OCI-LY1 (cell line): ENCODE measurements at regions not wholly inside any gene's neighbourhood (a gene's known extent, or its start where the extent isn't known, plus 50 kb on each side); places are given as distances from the start of the nearest gene placed in this dataset.

Source experiments
- H2AFZ ChIP-seq: fragments of 200-600 bp; sonication (generic), shearing (Covaris generic); 2 replicates; pipeline ENCODE4 v1.6.0; 2014; ENCODE audit warnings: antibody characterized with exemption, mild to moderate bottlenecking, low read length
- H3F3A ChIP-seq: fragments of 200-600 bp; sonication (generic), shearing (Covaris generic); 2 replicates; pipeline ENCODE4 v1.6.0; 2014; ENCODE audit warnings: mild to moderate bottlenecking, antibody characterized with exemption, low read length, moderate library complexity; ENCODE audit not compliant: insufficient read depth
- H3K27ac ChIP-seq: fragments of 200-600 bp; sonication (generic); 2 replicates; pipeline ENCODE4 v1.5.1; 2014; ENCODE audit warnings: low read length, mixed run types, mild to moderate bottlenecking, low read depth; ENCODE audit not compliant: poor library complexity, severe bottlenecking
- H3K27me3 ChIP-seq: fragments of 200-600 bp; sonication (generic); 2 replicates; pipeline ENCODE4 v1.6.0; 2014; ENCODE audit warnings: antibody characterized with exemption, mild to moderate bottlenecking, low read length, moderate library complexity; ENCODE audit not compliant: insufficient read depth
- H3K36me3 ChIP-seq: fragments of 200-600 bp; sonication (generic); 2 replicates; pipeline ENCODE4 v1.6.1; 2014; ENCODE audit warnings: mild to moderate bottlenecking, antibody characterized with exemption, low read length, moderate library complexity, mixed read lengths; ENCODE audit not compliant: insufficient read depth
- H3K4me1 ChIP-seq: fragments of 200-600 bp; sonication (generic); 2 replicates; pipeline ENCODE4 v1.5.1; 2014; ENCODE audit warnings: mild to moderate bottlenecking, low read length, moderate library complexity; ENCODE audit not compliant: insufficient read depth, severe bottlenecking
- H3K4me2 ChIP-seq: fragments of 200-600 bp; sonication (generic), shearing (Covaris generic); 2 replicates; pipeline ENCODE4 v1.6.1; 2014; ENCODE audit warnings: low read length
- H3K4me3 ChIP-seq: fragments of 200-600 bp; sonication (generic); 2 replicates; pipeline ENCODE4 v1.5.1; 2014; ENCODE audit warnings: low read length, low read depth, mild to moderate bottlenecking, mixed read lengths; ENCODE audit not compliant: poor library complexity, severe bottlenecking
- H3K79me2 ChIP-seq: fragments of 200-600 bp; shearing (Covaris generic); 2 replicates; pipeline ENCODE4 v1.6.1; 2016; ENCODE audit warnings: mixed run types, low read length, mixed read lengths; ENCODE audit not compliant: insufficient read depth
- H3K9ac ChIP-seq: fragments of 200-600 bp; sonication (generic), shearing (Covaris generic); 2 replicates; pipeline ENCODE4 v1.6.1; 2014; ENCODE audit warnings: mild to moderate bottlenecking, low read length, mixed read lengths
- H3K9me2 ChIP-seq: fragments of 200-600 bp; sonication (generic), shearing (Covaris generic); 2 replicates; pipeline ENCODE4 v1.6.1; 2014; ENCODE audit warnings: low read depth, mild to moderate bottlenecking, low read length, mixed read lengths
- H3K9me3 ChIP-seq: fragments of 200-600 bp; shearing (Covaris generic); 2 replicates; pipeline ENCODE4 v1.6.1; 2014; ENCODE audit warnings: low read length, mixed read lengths
- H4K20me1 ChIP-seq: fragments of 200-600 bp; sonication (generic), shearing (Covaris generic); 2 replicates; pipeline ENCODE4 v1.6.0; 2016; ENCODE audit warnings: mild to moderate bottlenecking, low read length; ENCODE audit not compliant: insufficient read depth
- CTCF ChIP-seq: fragments of 200-600 bp; sonication (generic), shearing (Covaris generic); IDR thresholded peaks from 2 replicates; pipeline ENCODE4 v1.5.1; 2017; ENCODE audit warnings: mild to moderate bottlenecking, antibody characterized with exemption, low read length, moderate library complexity, mixed read lengths
- EZH2 ChIP-seq: fragments of 200-600 bp; sonication (generic), shearing (Covaris generic); IDR thresholded peaks from 2 replicates; pipeline ENCODE4 v1.8.0; 2017; ENCODE audit warnings: borderline replicate concordance, mixed run types, mild to moderate bottlenecking, antibody characterized with exemption, low read length, moderate library complexity, mixed read lengths

GRCh38 chr2:145033438-145033837 is 513.5 kb upstream of the ZEB2 start:
- Histone ChIP-seq H4K20me1 (no peaks in the 10 kb centered on the region), H2AFZ (no peak overlapping the region), H3K9me2 (no peaks in the 10 kb centered on the region), H3K4me1 (no peaks in the 10 kb centered on the region), H3F3A (no peaks in the 10 kb centered on the region), H3K79me2 (no peaks in the 10 kb centered on the region), H3K27me3 (no peaks in the 10 kb centered on the region), H3K9ac (no peak overlapping the region), H3K27ac (no peak overlapping the region), H3K4me2 (no peak overlapping the region), H3K9me3 (no peaks in the 10 kb centered on the region), H3K36me3 (no peaks in the 10 kb centered on the region), H3K4me3 (no peak overlapping the region)
- TF ChIP-seq CTCF: no peak
- TF ChIP-seq EZH2: no peak

DNA sequence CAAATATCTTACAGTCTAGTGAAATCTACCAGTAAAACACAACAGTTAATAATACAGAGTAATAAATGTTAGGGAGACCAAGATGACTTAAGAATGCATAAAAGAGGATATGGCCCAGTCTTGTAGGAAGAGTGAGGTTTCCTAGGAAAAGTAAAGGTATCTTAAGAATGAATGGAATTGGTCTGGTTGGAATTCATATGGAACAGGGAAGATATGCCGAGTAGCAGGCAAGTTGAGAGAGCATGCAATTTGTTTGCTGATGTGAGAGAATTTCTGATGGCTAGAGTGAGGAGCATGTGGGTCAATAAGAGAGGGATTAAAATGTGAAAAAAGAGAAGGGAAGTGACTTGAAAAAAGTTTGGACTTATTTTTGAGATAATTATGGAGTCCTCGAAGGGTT is 512.9 kb upstream of the ZEB2 start:
- H3K4me3 ChIP-seq: no peak overlapping the region
- H3K9me3 ChIP-seq: no peaks in the 10 kb centered on the region
- TF ChIP-seq EZH2 (no peak), CTCF (no peak)
- H2AFZ ChIP-seq: no peak overlapping the region
- H3K4me2 ChIP-seq: no peak overlapping the region
- H3K79me2 ChIP-seq: no peaks in the 10 kb centered on the region
- no peaks in the 10 kb centered on the region for H3K27me3 ChIP-seq
- H4K20me1 ChIP-seq: no peaks in the 10 kb centered on the region
- no peaks in the 10 kb centered on the region for H3K36me3 ChIP-seq
- H3K27ac ChIP-seq: no peak overlapping the region
- H3K4me1 ChIP-seq: no peaks in the 10 kb centered on the region
- H3F3A ChIP-seq: no peaks in the 10 kb centered on the region
- H3K9me2 ChIP-seq: no peaks in the 10 kb centered on the region
- H3K9ac ChIP-seq: no peak overlapping the region

- Histone ChIP-seq H3F3A (no peaks in the 10 kb centered on the region), H3K4me2 (no peak overlapping the region), H3K79me2 (no peaks in the 10 kb centered on the region), H3K36me3 (no peaks in the 10 kb centered on the region), H4K20me1 (no peaks in the 10 kb centered on the region), H2AFZ (no peak overlapping the region), H3K9me2 (no peaks in the 10 kb centered on the region), H3K27ac (no peak overlapping the region), H3K4me3 (no peak overlapping the region), H3K27me3 (no peaks in the 10 kb centered on the region), H3K9me3 (no peaks in the 10 kb centered on the region), H3K9ac (no peak overlapping the region), H3K4me1 (no peaks in the 10 kb centered on the region)
- TF ChIP-seq EZH2 (no peak), CTCF (no peak)
Measured at GRCh38 chr2:145029873-145030272, 510.0 kb upstream of the ZEB2 start.
